Keratinocyte (primary cell): ENCODE measurements at regions not wholly inside any gene's neighbourhood (a gene's known extent, or its start where the extent isn't known, plus 50 kb on each side); places are given as distances from the start of the nearest gene placed in this dataset.

Experiments used
- CTCF ChIP-seq, 3 experiments: IDR thresholded peaks in 1 of 3; conservative IDR thresholded peaks in 1 of 3; optimal IDR thresholded peaks in 1 of 3; 2 replicates in 2 of 3; 3 replicates in 1 of 3; pipeline versions ENCODE3 to v1.5.1; 2011; ENCODE audit warnings: low read length in 3 of 3, mild to moderate bottlenecking in 3 of 3, moderate library complexity in 2 of 3, control low read depth in 1 of 3, inconsistent platforms in 1 of 3; ENCODE audit not compliant: insufficient read depth in 2 of 3; ENCODE audit errors: extremely low read depth in 1 of 3
- EZH2 ChIP-seq: IDR thresholded peaks from one replicate; pipeline ENCODE4 v1.6.1; 2012; ENCODE audit warnings: inconsistent platforms, mild to moderate bottlenecking, low read length, moderate library complexity

GRCh38 chr2:215749092-215749957, 264.0 kb downstream of the MREG start:
- TF ChIP-seq EZH2 = no peak
- no peak for TF ChIP-seq CTCF (optimal IDR thresholded peaks at IDR 0.05 in 1 of 3, IDR thresholded peaks at IDR 0.05 in 1 of 3, conservative IDR thresholded peaks at IDR 0.05 in 1 of 3; ENCODE audit: extremely low read depth in 1 of 3, insufficient read depth in 2 of 3, low read length in 3 of 3)
